Ishikawa (cell line): ENCODE measurements at regions not wholly inside any gene's neighbourhood (a gene's known extent, or its start where the extent isn't known, plus 50 kb on each side); places are given as distances from the start of the nearest gene placed in this dataset.

Experiments
- CREB1 ChIP-seq: IDR thresholded peaks from 2 replicates; pipeline ENCODE4 v1.6.1; 2012; ENCODE audit warnings: low read depth
- EGR1 ChIP-seq: IDR thresholded peaks from 2 replicates; pipeline ENCODE4 v1.6.1; 2012
- EP300 ChIP-seq: IDR thresholded peaks from 2 replicates; pipeline ENCODE4 v1.6.1; 2012; ENCODE audit warnings: borderline replicate concordance
- FOXM1 ChIP-seq: IDR thresholded peaks from 2 replicates; pipeline ENCODE4 v1.6.1; 2012; ENCODE audit warnings: low read depth, borderline replicate concordance
- RAD21 ChIP-seq: IDR thresholded peaks from 2 replicates; pipeline ENCODE4 v1.6.1; 2012; ENCODE audit warnings: low read depth
- TAF1 ChIP-seq: IDR thresholded peaks from 2 replicates; pipeline ENCODE4 v1.6.1; 2012; ENCODE audit warnings: low read depth, mild to moderate bottlenecking
- TCF12 ChIP-seq: IDR thresholded peaks from 2 replicates; pipeline ENCODE4 v1.6.1; 2012; ENCODE audit warnings: low read depth
- YY1 ChIP-seq: IDR thresholded peaks from 2 replicates; pipeline ENCODE4 v1.6.1; 2012; ENCODE audit warnings: low read depth
- TF ChIP-seq, protein P1 (sequence below): IDR thresholded peaks from 2 replicates; pipeline ENCODE4 v1.6.1; 2012
- TF ChIP-seq, protein P2 (sequence below): IDR thresholded peaks from 2 replicates; pipeline ENCODE4 v1.6.1; 2012

DNA sequence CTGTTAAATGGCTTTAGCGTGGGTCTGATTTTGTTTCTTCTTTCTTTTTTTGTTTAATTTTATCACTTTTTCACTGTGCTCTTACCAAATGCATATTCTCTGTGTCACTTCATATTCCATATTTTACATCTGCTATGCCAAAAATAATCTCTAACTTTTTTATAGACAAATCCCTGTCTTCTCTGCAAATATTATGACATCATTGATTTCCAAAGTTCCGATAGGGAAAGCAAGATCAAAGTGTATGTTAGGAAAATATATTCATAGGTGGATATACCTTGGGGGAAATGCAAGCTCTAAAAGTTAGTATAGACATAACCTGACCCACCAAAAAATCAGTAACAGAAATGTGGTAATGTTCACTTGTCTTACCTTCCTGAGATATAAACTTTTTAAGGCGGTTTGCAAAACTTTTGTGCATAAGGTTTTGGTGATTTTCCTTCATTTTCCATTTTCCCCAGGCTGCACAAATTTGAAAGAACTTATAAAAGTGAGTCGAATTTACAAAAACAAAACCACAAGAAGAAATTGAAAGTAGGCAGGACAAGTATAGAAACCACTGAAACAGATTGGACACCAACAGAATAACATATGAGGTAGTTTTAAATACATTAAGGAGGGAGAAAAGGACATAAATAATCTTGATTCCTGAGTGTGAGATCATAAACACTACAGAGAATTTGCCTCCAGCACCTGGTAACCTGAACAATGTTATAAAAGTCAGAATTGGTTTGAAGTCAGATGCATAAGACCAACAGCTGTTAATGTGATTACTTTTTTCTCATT lies 63.1 kb upstream of the TFEC start:
- TF ChIP-seq, protein P1, sequence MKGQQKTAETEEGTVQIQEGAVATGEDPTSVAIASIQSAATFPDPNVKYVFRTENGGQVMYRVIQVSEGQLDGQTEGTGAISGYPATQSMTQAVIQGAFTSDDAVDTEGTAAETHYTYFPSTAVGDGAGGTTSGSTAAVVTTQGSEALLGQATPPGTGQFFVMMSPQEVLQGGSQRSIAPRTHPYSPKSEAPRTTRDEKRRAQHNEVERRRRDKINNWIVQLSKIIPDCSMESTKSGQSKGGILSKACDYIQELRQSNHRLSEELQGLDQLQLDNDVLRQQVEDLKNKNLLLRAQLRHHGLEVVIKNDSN = no peak
- TF ChIP-seq CREB1 (no peak), EP300 (no peak), YY1 (no peak), RAD21 (no peak), TCF12 (no peak), FOXM1 (no peak), EGR1 (no peak), TAF1 (no peak)
- TF ChIP-seq, protein P2, sequence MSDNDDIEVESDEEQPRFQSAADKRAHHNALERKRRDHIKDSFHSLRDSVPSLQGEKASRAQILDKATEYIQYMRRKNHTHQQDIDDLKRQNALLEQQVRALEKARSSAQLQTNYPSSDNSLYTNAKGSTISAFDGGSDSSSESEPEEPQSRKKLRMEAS = no peak
